ENCODE measurements at regions not wholly inside any gene's neighbourhood (a gene's known extent, or its start where the extent isn't known, plus 50 kb on each side); places are given as distances from the start of the nearest gene placed in this dataset.

DNA sequence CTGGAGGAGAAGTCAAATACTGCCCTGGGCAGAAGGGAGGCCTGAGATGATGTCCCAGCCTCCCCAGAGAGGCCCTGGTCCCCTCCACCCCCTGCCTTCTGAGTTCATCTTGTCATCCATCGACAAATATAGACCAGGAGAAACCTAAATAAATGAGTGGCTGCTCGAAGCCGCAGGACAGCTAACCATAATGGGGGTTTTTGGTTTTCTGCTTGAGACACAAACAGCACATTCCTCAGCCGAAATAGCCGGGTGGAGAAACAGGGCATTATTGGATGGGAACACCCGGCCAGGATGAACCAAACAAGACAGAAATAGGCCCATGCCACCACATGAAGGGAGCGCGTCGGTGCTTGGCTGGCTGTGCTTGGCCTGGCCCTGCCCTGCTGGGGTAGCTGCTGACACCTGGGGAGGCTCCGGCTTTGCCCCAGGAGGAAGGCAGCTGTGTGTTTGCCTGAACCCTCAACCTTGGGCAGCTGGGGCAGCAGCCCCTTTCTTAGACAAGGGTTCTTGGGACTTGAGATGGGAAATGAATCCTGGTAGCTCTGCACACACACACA, 188.1 kb downstream of the IRX5 start:
- DNase-seq (ENCODE audit: low spot score), result no peak

DNA sequence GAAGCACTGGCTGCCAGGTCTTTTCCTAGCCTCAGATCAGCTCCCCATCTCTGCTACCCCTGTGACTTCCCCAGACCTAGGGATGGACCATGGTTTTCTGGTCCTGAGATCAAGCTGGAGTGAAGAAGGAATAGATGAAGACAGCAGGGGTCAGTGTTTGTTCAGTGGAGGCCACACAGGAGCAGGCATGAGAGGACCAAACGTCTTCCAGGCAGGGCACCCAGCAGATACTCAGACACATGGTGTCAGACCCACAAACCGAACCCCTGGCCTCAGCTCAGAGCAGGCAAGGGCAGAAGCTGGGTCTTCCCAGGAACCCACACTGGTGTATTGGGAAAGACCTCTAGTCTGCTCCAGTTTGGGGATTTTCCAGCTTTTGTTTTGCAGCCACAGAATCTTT, 189.7 kb downstream of the IRX5 start:
- no peak for DNase-seq (ENCODE audit: low spot score)

DNA sequence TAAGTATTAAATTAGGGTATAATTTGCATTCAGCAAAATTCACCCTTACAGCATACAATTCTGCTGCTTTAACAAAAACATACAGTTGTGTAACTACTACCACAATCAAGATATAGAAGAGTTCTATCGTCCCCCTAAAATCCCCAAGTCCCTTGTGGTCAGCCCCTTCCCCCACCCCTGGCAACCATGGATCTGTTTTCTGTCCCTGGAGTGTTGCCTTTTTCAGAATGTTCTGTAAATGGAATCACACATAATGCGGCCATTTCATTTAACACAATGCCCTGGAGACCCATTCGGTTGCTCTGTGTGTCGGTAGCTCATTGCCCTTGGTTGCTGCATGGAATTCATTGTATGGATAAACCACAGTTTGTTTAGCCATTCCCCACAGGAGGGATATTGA, 190.2 kb downstream of the IRX5 start:
- no peak for DNase-seq (ENCODE audit: low spot score)

DNA sequence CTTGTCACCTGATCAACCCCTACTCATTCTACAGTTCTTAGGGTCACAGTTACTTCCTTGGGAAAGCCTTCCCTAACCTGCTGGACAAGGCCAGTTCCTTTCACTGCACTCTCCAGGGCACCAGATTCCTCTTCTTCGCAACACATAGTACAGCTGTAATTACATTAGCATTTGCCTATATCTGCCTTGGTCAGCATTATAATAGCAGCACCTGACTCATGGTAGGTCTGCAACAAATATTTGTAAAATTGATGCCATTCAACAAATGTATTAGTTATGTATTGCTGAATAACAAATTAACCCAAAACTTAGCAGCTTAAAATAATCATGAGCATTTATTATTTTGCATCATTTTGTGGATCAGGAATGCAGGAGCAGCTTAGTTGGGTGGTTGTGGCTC, 193.0 kb downstream of the IRX5 start:
- DNase-seq (ENCODE audit: low spot score), result no peak

DNA sequence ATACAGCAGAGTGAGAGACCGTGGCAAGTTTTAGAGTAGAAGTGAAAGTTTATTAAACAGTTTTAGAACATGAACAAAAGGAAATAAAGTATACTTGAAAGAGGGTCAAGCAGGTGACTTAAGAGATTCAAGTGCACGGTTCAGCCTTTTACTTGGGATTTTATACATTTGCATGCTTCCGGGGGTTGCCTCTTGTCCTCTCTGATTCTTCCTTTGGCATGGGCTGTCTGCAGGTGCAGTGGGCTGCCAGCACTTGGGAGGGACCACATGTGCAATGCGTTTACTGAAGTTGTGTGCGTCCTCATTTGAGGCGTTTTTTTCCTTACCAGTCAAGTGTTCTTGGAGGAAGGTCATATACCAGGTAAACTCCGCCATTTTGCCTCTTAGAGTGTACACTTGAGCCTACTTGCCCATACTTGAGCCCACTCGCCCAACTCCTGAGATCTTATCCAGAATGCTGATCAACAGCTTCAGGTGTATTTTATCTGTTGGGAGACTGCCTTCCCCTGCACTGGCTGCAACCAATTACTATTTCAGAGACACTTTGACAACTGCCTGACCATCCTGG, 195.2 kb downstream of the IRX5 start:
- no peak for DNase-seq (ENCODE audit: low spot score)

DNA sequence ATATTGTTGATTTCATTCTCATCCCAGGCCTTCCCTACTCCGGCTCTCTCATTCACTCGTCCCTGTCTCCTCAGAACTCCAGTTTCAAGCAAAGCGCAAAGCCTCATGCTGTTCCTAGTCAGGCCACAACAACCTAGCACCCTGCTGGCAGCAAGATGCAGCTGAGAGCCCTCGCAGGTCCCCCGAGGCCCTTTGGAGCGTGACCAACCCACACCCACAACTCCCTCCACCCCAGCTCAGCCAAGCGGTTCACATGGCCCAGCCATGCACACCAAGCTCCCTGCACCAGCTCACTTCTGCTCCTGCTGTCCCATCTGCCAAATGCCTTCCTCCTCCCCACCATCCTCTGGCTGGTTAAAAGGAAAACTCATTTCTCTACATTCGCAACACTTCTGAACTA, 195.8 kb downstream of the IRX5 start:
- no peak for DNase-seq (ENCODE audit: low spot score)

DNA sequence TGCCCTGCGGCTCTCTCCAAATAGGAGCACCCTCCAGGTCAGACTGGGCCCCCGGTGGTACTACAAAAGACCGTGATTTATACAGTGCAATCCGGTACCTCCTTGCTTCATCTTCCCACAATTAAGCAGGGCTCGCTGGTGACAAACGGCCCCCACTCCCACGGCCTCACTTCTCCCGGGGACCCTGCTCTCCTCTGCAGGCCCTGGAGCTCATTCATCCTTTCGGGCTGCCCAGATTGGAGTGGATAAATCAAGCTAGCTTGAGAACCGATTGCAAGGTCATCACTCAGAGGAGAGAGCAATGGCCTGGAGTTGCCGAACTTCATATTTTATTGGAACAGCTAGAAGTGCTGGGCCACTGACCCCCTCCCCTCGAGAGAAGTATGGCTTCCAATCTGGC, 193.5 kb upstream of the IRX6 start:
- no peak for DNase-seq (ENCODE audit: low spot score)

DNA sequence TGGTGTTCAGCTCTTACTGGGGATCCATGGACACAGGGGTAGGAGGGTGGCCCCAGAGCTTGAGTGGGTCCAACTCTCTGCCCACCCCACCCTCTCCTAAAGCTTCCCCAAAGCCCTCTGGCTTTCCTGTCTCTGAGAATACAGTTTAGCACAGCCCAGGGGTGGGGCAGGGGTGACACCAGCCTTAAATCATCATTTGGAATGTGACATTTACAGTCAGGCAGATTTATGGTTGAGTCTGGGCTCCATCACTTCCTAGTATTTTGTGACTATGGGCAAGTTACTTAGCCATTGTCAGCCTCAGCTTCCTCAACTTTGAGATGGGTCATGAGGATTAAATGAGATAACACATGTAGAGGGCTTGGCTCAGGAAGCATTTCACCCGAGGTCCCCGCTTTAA, 193.1 kb upstream of the IRX6 start:
- DNase-seq (ENCODE audit: low spot score), result no peak

DNA sequence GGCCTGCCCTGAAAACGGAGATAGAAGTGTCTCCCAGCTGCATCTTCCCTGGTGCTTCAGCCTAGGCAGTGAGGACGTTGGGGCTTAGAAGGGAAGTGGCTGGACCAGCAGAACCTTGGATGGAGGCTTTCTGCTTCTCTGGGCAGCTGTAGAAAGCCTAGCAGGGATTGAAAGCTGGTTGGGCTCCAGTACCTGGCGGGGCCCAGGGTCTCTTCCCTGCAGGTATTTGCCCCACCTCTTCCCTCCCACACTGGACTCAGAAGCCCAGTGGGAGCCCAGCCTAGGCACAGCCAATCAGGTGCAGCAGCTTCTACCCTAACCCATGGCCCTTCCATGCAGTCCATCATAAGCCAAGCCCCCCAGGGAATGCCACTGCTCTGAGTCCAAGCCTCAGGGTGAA, 190.3 kb upstream of the IRX6 start:
- no peak for DNase-seq (ENCODE audit: low spot score)

DNA sequence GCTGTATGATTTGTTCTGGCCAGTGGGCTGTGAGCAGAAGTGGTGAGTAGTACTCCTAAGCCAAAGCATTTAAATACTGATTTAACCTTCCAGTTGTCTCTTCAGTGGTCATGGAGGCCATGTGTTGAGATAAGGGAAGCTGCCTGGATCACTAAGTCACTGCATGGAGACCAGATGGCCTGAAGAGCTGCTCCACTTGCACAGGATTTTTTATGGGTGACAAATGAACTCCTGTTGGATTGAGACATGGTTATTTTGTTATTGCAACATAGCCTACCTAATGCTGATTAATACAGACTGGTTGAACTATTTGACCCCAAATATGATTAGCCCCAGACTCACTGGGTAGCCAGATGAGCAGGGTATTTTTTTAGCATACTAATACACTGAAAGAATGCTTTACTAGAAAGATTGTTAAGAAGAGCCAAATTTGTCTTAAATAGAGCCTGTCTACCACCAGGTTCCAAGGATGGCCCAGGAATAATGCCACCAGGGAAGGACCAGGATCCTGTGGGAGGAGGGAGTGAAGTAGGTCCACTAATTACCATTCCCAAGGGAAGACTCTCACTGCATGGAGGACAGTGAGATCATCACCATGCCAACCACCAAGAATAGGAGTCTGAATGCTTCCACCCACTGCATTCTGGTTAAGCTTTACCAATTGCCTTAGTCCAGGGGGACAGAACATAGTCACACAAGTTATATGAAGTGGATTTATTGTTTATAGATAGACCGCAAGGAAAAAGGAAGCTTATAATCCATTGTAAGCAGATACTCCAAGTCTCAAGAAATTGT, 187.4 kb upstream of the IRX6 start:
- no peak for DNase-seq (ENCODE audit: low spot score)

DNA sequence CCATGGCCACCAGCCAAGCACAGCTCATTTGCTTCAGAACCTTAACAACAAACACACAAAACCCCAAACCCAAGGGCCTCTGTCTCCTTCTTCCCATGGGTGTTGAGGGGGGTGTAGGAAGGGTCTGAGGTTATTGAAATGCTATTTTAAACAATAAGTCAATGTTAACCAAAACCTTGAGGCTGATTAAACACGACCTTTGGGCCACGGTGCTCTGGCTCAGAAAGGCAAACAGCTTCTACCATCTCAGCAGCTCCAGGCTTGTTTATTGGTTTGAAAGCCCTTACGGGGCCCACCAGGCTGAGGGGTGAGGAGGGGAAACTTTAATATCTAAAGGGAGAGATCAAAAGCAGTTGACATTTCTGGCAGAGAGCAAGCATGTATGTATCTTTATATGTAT, 185.7 kb upstream of the IRX6 start:
- no peak for DNase-seq (ENCODE audit: low spot score)

DNA sequence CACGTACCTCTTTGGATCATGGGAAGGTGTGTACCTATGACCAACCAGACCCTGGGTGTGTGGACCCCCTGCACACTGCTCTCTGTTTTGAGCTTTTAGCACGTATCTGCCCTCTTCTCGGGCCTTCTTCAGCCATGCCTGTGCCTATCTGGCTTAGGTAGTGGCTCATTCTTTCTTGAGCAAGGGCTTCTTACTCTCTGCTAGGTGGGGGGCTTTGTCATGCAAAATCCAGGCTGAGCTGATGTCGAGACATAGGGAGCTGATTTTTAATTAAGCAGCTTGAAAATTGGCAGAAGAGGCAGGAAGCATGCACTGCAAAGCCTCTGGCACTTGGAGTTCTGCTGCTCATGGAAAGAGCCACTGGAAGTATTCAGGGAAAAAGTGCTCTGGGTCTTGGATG, 181.6 kb upstream of the IRX6 start:
- no peak for DNase-seq (ENCODE audit: low spot score)

DNA sequence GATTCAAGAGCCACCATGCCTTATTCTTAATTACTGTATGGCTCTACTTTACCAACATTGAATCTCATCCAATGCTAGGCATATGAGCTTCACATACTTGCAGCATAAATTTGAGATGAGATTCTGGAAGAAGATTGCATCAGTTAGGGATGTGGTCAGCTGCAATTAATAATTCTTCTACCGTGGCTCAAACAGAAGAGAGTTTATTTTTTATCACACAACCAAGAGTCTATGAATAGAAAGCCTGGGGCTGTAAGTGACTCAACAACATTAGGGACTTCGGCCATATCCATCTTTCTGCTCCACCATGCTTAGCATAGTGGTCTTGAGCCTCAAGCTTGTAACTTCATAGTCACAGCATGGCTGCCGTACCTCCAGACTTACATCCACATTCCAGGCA, 179.4 kb upstream of the IRX6 start:
- no peak for DNase-seq (ENCODE audit: low spot score)

DNA sequence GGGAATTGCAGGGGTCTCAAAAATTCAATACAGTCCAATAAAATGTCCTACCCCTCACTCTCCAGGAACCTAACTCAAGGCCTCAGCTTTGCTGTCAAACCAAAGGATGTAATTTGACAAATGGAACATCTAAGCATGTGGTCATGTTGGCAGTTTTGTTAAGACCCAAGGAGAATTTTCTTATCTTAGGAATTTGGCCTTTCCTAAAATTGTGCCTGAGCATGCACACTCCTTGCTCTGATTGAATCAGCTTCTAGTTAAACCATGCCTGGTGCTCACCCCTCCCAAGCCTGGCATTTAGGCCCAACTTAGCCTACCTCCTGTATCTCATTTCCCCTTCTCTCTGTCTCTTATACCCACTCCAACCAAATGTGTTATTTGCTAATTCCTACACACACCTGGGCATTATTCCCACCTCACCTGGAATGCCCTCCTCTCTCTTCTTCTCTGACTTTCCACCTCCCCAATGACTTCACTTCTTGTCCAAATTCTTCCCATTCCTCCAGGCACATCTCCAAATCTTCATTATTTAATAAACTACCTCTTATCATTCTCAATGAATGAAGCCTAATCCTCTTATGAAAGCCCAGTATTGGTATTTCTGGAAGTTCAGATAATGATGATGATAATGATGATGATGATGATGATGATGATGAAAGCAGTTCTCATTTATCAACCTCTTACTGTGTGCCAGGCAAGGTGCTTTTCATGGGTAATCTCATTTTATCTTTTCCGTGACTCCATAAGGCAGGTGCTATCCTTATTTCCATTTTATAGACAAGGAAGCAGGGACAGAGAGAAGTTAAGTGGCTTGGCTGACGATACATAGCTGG, 178.0 kb upstream of the IRX6 start:
- no peak for DNase-seq (ENCODE audit: low spot score)

DNA sequence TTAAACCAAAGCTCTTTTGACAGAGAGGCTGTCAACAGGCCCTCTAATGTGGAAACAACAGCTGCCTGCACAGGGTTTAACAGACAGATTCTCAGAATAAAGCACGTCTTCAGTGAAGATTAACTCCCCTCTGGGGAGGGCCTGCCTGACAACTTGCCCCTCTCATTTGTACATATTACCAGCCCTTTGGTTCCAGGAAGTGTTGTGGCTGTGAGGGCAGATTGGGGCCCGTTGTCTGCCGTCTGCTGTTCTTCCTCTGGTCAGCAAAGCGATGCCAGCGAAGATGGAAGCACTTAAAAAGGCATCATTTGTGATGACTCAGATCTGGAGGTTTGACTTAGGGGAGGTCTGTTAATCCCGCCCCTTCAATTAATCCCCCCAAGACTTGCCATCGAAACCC, 177.0 kb upstream of the IRX6 start:
- no peak for DNase-seq (ENCODE audit: low spot score)

DNA sequence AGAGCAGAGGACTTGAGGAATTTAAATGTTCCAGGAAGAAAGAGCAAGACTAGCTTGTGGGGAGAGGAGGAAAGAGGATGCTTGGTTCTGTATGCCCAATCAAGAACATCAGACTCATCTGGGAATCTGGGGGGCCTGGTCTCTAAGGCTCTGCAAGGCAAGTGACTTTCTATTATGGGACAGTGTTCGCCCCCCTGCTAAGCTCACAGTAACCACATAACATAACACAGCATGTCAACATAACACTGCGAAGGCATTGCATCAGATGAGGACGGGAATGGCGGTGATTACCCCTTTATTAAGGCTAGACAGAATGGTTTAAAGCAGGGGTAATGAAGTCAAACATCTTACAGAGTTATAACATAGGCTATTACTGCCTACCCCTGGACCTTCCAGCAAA, 176.6 kb upstream of the IRX6 start:
- no peak for DNase-seq (ENCODE audit: low spot score)

DNA sequence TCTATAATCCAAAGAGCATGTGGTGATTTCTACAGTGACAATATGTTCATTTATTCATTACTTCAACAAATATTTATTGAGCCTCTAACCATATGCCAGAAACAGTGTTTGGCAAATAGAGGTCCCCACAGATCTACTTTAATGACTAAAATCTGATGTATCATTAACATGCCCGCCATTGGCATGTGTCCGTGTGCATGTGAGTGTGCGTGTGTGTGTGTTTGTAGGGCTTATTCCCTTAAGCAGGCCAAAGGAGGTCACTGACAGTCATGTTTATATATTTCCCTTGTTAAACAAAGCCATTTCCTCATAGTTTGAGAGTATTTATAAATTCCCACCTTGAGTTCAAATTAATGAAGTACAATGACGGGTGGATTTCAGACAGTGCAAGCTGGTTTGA, 174.4 kb upstream of the IRX6 start:
- DNase-seq (ENCODE audit: low spot score), result no peak

DNA sequence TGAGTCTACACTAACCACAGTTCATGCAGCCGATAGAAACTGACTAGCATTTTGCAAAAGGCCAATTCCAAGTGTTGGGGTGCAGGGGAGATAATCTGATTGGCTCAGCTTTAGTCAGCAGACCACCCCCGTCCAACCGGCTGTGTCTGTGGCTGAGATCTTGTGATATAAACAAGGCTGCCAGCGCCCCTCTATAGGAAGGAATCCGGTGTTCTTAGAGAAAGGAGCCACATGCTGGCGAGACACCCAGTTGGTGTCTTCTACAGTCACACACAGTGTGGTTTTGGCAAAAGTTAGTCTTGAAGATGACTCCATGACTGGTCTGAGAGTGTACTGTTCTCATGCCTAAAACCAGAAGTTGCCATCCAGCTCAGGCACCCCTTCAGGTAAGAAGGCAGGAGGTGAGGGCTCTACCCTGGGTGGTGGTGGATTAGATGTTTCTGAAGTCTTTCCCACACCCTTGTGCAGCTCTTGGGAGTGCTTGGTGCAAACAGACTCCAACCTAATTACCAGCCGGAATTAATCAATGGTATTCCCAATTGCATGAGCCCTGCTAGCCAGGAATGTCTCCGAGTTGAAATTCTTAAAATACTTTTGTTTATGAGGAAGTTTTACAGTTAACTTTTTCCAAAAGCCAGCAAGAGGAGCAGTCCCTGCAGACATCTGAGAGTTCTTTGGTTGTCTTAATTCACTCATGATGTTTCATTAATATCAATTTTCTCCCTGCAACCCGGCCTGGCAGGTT, 172.3 kb upstream of the IRX6 start:
- no peak for DNase-seq (ENCODE audit: low spot score)

DNA sequence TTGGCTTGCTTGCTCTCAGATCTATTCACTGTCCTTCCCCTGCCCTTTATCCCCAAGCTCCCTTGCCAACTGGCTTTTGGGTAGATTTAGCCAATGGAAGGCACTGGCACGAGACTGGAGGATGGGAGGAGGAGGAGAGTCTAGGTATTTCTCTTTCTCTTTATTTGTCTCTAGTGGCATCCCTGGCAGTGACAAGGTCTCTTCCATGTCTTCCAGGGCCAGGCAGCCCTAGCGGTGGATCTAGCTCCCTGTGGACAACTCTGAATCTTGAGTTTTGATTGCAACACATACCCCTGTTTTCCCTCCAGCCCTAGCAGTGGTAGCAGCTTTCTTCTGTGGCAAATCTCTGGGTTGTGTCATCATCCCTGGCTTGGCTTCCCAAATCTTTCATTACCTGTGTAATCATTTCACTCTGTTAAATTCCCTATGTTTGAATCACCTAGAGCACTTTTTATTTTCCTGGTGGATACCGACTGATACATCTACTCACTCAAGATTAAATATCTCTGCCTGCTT, 171.1 kb upstream of the IRX6 start:
- no peak for DNase-seq (ENCODE audit: low spot score)

DNA sequence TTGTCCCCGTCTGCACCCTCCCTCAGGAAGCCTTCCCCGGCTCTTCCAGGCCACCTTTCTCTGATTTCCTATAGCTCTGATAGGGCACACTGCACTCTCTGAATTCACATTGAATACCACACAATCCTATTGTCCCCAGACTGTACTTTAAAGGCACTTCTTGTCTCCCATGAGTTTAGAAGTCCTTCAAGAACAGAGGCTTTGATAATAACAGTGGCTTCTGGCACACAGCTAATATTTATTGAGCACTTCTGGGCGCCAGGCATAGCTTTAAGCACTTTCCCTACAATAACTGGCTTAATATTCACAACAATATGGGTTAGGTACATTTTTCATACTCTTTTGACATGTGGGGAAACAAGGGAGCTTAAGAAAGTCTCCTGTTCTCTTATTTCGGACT, 169.7 kb upstream of the IRX6 start:
- DNase-seq (ENCODE audit: low spot score), result no peak

DNA sequence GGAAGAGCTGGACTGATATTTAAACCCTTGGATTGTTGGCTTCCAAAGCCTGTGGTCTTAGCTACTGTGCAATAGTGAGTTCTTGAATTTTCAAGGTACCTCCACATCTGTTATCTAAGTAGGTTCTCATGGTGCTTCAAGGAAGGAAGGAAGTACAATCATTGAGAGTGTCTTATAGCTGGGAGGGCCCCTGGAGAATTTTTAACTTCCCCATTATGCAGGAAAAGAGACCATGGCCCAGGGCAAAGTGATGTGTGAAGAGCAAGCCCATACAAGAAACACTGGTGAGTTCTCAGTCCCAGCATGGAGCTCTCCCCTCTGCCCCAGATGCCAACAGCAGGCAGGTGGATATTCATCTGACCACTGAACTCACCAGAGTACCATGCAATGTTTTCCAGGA, 169.0 kb upstream of the IRX6 start:
- no peak for DNase-seq (ENCODE audit: low spot score)

DNA sequence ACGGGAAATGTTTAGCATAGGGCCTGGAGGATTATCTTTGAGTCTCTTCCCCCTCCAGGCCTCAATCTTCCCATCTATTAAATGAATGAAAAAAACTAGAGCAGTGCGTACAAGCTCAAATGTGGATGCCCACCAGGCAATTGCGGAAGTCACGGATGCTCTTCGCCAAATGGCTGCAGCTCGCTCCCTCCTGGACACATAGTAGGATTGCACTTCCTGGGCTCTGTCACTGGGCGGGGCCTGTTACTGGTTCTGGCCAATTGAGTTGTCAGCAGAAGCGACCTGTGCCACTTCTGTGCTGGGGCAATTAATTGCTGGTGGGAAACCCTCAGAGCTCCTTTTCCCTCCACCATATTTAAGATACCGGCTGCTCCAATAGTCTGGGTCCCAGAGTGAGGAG, 168.2 kb upstream of the IRX6 start:
- no peak for DNase-seq (ENCODE audit: low spot score)

Data from GM03348 (cell line).